ENCODE measurements at regions not wholly inside any gene's neighbourhood (a gene's known extent, or its start where the extent isn't known, plus 50 kb on each side); places are given as distances from the start of the nearest gene placed in this dataset.

GRCh38 chr3:70824078-70824477 lies 511.6 kb upstream of the MDFIC2 start:
- Histone ChIP-seq H3K27ac (ENCODE audit: low read depth in 1 of 2, low read length in 2 of 2) (no peak overlapping the region), H3K9me3 (ENCODE audit: control insufficient read depth in 4 of 4, low read length in 3 of 4) (no peaks in the 10 kb centered on the region), H3K9ac (ENCODE audit: low read depth in 1 of 2, low read length in 2 of 2) (no peak overlapping the region), H3K4me3 (ENCODE audit: low read depth in 1 of 3, low read length in 3 of 3) (no peak overlapping the region), H3K4me1 (ENCODE audit: control insufficient read depth in 4 of 4, insufficient read depth in 4 of 4, low read length in 3 of 4) (no peaks in the 10 kb centered on the region), H3K36me3 (ENCODE audit: control insufficient read depth in 4 of 4, insufficient read depth in 3 of 4, low read depth in 1 of 4, low read length in 3 of 4) (no peaks in the 10 kb centered on the region), H3K27me3 (ENCODE audit: control insufficient read depth in 4 of 4, insufficient read depth in 4 of 4, low read length in 3 of 4) (no peaks in the 10 kb centered on the region)
- TF ChIP-seq FOXA1 (IDR thresholded peaks at IDR 0.05) (no peak), HNF4G (IDR thresholded peaks at IDR 0.05) (no peak), RXRA (IDR thresholded peaks at IDR 0.05) (no peak), HNF4A (conservative IDR thresholded peaks at IDR 0.05) (no peak), JUND (IDR thresholded peaks at IDR 0.05) (no peak), RAD21 (IDR thresholded peaks at IDR 0.05) (no peak), SP1 (IDR thresholded peaks at IDR 0.05) (no peak)
- TF ChIP-seq, protein P1, sequence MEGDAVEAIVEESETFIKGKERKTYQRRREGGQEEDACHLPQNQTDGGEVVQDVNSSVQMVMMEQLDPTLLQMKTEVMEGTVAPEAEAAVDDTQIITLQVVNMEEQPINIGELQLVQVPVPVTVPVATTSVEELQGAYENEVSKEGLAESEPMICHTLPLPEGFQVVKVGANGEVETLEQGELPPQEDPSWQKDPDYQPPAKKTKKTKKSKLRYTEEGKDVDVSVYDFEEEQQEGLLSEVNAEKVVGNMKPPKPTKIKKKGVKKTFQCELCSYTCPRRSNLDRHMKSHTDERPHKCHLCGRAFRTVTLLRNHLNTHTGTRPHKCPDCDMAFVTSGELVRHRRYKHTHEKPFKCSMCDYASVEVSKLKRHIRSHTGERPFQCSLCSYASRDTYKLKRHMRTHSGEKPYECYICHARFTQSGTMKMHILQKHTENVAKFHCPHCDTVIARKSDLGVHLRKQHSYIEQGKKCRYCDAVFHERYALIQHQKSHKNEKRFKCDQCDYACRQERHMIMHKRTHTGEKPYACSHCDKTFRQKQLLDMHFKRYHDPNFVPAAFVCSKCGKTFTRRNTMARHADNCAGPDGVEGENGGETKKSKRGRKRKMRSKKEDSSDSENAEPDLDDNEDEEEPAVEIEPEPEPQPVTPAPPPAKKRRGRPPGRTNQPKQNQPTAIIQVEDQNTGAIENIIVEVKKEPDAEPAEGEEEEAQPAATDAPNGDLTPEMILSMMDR (IDR thresholded peaks at IDR 0.05; ENCODE audit: low read depth, low read length, missing input control) = no peak
- DNase-seq (ENCODE audit: low spot score) = no peak
- WGBS = 94% methylated on average over 2 of the region's 2 CpGs

- no peak for TF ChIP-seq RAD21 (IDR thresholded peaks at IDR 0.05)
- no peak for TF ChIP-seq SP1 (IDR thresholded peaks at IDR 0.05)
- no peak for TF ChIP-seq NR2F2 (IDR thresholded peaks at IDR 0.05)
- TF ChIP-seq HNF4A (conservative IDR thresholded peaks at IDR 0.05) = no peak
- TF ChIP-seq HNF4G (IDR thresholded peaks at IDR 0.05) = no peak
- TF ChIP-seq, protein P2, sequence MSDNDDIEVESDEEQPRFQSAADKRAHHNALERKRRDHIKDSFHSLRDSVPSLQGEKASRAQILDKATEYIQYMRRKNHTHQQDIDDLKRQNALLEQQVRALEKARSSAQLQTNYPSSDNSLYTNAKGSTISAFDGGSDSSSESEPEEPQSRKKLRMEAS (IDR thresholded peaks at IDR 0.05) = no peak
- TF ChIP-seq EGR1 (IDR thresholded peaks at IDR 0.05; ENCODE audit: low read depth in 2 of 2) = no peak
- no peak for TF ChIP-seq ZBTB33 (IDR thresholded peaks at IDR 0.05)
- TF ChIP-seq, protein P3, sequence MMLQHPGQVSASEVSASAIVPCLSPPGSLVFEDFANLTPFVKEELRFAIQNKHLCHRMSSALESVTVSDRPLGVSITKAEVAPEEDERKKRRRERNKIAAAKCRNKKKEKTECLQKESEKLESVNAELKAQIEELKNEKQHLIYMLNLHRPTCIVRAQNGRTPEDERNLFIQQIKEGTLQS (IDR thresholded peaks at IDR 0.05) = no peak
- no peak for TF ChIP-seq GABPA (IDR thresholded peaks at IDR 0.05 in 1 of 2, conservative IDR thresholded peaks at IDR 0.05 in 1 of 2)
- TF ChIP-seq, protein P4, sequence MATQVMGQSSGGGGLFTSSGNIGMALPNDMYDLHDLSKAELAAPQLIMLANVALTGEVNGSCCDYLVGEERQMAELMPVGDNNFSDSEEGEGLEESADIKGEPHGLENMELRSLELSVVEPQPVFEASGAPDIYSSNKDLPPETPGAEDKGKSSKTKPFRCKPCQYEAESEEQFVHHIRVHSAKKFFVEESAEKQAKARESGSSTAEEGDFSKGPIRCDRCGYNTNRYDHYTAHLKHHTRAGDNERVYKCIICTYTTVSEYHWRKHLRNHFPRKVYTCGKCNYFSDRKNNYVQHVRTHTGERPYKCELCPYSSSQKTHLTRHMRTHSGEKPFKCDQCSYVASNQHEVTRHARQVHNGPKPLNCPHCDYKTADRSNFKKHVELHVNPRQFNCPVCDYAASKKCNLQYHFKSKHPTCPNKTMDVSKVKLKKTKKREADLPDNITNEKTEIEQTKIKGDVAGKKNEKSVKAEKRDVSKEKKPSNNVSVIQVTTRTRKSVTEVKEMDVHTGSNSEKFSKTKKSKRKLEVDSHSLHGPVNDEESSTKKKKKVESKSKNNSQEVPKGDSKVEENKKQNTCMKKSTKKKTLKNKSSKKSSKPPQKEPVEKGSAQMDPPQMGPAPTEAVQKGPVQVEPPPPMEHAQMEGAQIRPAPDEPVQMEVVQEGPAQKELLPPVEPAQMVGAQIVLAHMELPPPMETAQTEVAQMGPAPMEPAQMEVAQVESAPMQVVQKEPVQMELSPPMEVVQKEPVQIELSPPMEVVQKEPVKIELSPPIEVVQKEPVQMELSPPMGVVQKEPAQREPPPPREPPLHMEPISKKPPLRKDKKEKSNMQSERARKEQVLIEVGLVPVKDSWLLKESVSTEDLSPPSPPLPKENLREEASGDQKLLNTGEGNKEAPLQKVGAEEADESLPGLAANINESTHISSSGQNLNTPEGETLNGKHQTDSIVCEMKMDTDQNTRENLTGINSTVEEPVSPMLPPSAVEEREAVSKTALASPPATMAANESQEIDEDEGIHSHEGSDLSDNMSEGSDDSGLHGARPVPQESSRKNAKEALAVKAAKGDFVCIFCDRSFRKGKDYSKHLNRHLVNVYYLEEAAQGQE (IDR thresholded peaks at IDR 0.05) = no peak
- TF ChIP-seq FOXA2 (IDR thresholded peaks at IDR 0.05) = no peak
- TF ChIP-seq, protein P1 (IDR thresholded peaks at IDR 0.05; ENCODE audit: low read depth, low read length, missing input control) = no peak
- no peaks in the 10 kb centered on the region for H3K9me3 ChIP-seq (ENCODE audit: control insufficient read depth in 4 of 4, low read length in 3 of 4)
- no peak overlapping the region for H3K4me3 ChIP-seq (ENCODE audit: low read depth in 1 of 3, low read length in 3 of 3)
- H3K4me1 ChIP-seq (ENCODE audit: control insufficient read depth in 4 of 4, insufficient read depth in 4 of 4, low read length in 3 of 4) = no peaks in the 10 kb centered on the region
- no peak overlapping the region for H3K9ac ChIP-seq (ENCODE audit: low read depth in 1 of 2, low read length in 2 of 2)
- H3K27me3 ChIP-seq (ENCODE audit: control insufficient read depth in 4 of 4, insufficient read depth in 4 of 4, low read length in 3 of 4) = no peaks in the 10 kb centered on the region
- no peaks in the 10 kb centered on the region for H3K36me3 ChIP-seq (ENCODE audit: control insufficient read depth in 4 of 4, insufficient read depth in 3 of 4, low read depth in 1 of 4, low read length in 3 of 4)
- no peak overlapping the region for H3K27ac ChIP-seq (ENCODE audit: low read depth in 1 of 2, low read length in 2 of 2)
- 67% methylated on average over 3 of the region's 3 CpGs for WGBS
- DNase-seq (ENCODE audit: low spot score) = no peak
Observed at GRCh38 chr3:70823622-70824021, 511.2 kb upstream of the MDFIC2 start.

Measured in liver (tissue), 8 donors.